Activated T-helper 1 cell treated with anti-CD3 and anti-CD28 coated beads, Interleukin-12 subunit alpha, Interleukin-12 subunit beta, Interleukin-2, Interleukin-4 antibody, amounts not matched to agents 30 ng/mL and 10 ng/mL and 1 ng/mL, durations not matched to agents 14 hours and 24 hours and 36 hours (primary cell): ENCODE measurements at regions not wholly inside any gene's neighbourhood (a gene's known extent, or its start where the extent isn't known, plus 50 kb on each side); places are given as distances from the start of the nearest gene placed in this dataset.

Experiments used
- DNase-seq: peaks from one replicate; pipeline ENCODE4 v3.0.0; 2021; ENCODE audit warnings: low spot score
- H3K27ac Mint-ChIP-seq: one replicate; pipeline ENCODE4 v1.8.0; 2021; ENCODE audit warnings: mild to moderate bottlenecking, mixed read lengths
- H3K27me3 Mint-ChIP-seq: one replicate; pipeline ENCODE4 v1.8.0; 2022; ENCODE audit warnings: mild to moderate bottlenecking, moderate library complexity, mixed read lengths; ENCODE audit not compliant: insufficient read depth
- H3K36me3 Mint-ChIP-seq: one replicate; pipeline ENCODE4 v1.8.0; 2021; ENCODE audit warnings: low read depth, mixed read lengths
- H3K4me1 Mint-ChIP-seq: one replicate; pipeline ENCODE4 v1.8.0; 2021; ENCODE audit warnings: low read depth, mixed read lengths
- H3K4me3 Mint-ChIP-seq: one replicate; pipeline ENCODE4 v1.8.0; 2021; ENCODE audit warnings: mild to moderate bottlenecking, moderate library complexity, mixed read lengths
- H3K9me3 Mint-ChIP-seq: one replicate; pipeline ENCODE4 v1.8.0; 2021; ENCODE audit warnings: mixed read lengths
- intact Hi-C: fragments of 100-400 bp; cut with micrococcal nuclease; formaldehyde crosslinking; loops from one replicate; pipeline ENCODE4 v1.15.1; 2024

GRCh38 chr7:124084024-124084423 lies 51.2 kb upstream of the TMEM229A start:
- H3K4me3 Mint-ChIP-seq: no peak overlapping the region
- no peaks in the 10 kb centered on the region for H3K9me3 Mint-ChIP-seq
- H3K27me3 Mint-ChIP-seq: peaks cover 4% of the 10 kb centered on the region
- no peaks in the 10 kb centered on the region for H3K36me3 Mint-ChIP-seq
- DNase-seq: no peak
- intact Hi-C loops: no loop called here
- H3K27ac Mint-ChIP-seq: no peak overlapping the region
- no peaks in the 10 kb centered on the region for H3K4me1 Mint-ChIP-seq
